ENCODE measurements at regions not wholly inside any gene's neighbourhood (a gene's known extent, or its start where the extent isn't known, plus 50 kb on each side); places are given as distances from the start of the nearest gene placed in this dataset.

- ChIA-PET POLR2A (no interaction called here), CTCF (no interaction called here)
- Mint-ChIP-seq H3K36me3 (ENCODE audit: low read depth) (no peaks in the 10 kb centered on the region), H3K4me3 (no peak overlapping the region), H3K27me3 (peaks cover 19% of the 10 kb centered on the region), H3K4me1 (no peaks in the 10 kb centered on the region), H3K9me3 (no peaks in the 10 kb centered on the region), H3K27ac (no peak overlapping the region)
- DNase-seq, result no peak
- TF ChIP-seq, protein P1, sequence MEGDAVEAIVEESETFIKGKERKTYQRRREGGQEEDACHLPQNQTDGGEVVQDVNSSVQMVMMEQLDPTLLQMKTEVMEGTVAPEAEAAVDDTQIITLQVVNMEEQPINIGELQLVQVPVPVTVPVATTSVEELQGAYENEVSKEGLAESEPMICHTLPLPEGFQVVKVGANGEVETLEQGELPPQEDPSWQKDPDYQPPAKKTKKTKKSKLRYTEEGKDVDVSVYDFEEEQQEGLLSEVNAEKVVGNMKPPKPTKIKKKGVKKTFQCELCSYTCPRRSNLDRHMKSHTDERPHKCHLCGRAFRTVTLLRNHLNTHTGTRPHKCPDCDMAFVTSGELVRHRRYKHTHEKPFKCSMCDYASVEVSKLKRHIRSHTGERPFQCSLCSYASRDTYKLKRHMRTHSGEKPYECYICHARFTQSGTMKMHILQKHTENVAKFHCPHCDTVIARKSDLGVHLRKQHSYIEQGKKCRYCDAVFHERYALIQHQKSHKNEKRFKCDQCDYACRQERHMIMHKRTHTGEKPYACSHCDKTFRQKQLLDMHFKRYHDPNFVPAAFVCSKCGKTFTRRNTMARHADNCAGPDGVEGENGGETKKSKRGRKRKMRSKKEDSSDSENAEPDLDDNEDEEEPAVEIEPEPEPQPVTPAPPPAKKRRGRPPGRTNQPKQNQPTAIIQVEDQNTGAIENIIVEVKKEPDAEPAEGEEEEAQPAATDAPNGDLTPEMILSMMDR (IDR thresholded peaks at IDR 0.05), result no peak
- ATAC-seq (ENCODE audit: low read depth), result no peak
- intact Hi-C loops (cut with micrococcal nuclease), result no loop called here
Measured at GRCh38 chr9:120338340-120338739, 241.6 kb downstream of the CDK5RAP2 start.

- ChIA-PET POLR2A (no interaction called here), CTCF (no interaction called here)
- H3K4me3 Mint-ChIP-seq, result no peak overlapping the region
- peaks cover 22% of the 10 kb centered on the region for H3K27me3 Mint-ChIP-seq
- TF ChIP-seq, protein P1 (IDR thresholded peaks at IDR 0.05), result no peak
- H3K27ac Mint-ChIP-seq, result no peak overlapping the region
- H3K36me3 Mint-ChIP-seq (ENCODE audit: low read depth), result no peaks in the 10 kb centered on the region
- H3K9me3 Mint-ChIP-seq, result no peaks in the 10 kb centered on the region
- intact Hi-C loops (cut with micrococcal nuclease), result no loop called here
- ATAC-seq (ENCODE audit: low read depth) (no peak), DNase-seq (no peak)
- H3K4me1 Mint-ChIP-seq, result no peaks in the 10 kb centered on the region
Measured at GRCh38 chr9:120337131-120337530, 242.8 kb downstream of the CDK5RAP2 start.

- ATAC-seq (ENCODE audit: low read depth) (no peak), DNase-seq (no peak)
- intact Hi-C loops (cut with micrococcal nuclease), result no loop called here
- Mint-ChIP-seq H3K27me3 (peaks cover 21% of the 10 kb centered on the region), H3K27ac (no peak overlapping the region), H3K9me3 (no peaks in the 10 kb centered on the region), H3K4me1 (no peaks in the 10 kb centered on the region), H3K4me3 (no peak overlapping the region), H3K36me3 (ENCODE audit: low read depth) (no peaks in the 10 kb centered on the region)
- POLR2A ChIA-PET, result no interaction called here
- TF ChIP-seq, protein P1 (IDR thresholded peaks at IDR 0.05), result no peak
- CTCF ChIA-PET, result no interaction called here
Measured at GRCh38 chr9:120336753-120337090, 243.2 kb downstream of the CDK5RAP2 start.

- DNase-seq, result no peak
- intact Hi-C loops (cut with micrococcal nuclease), result no loop called here
- TF ChIP-seq, protein P1 (IDR thresholded peaks at IDR 0.05), result no peak
- peaks cover 19% of the 10 kb centered on the region for H3K27me3 Mint-ChIP-seq
- H3K27ac Mint-ChIP-seq, result no peak overlapping the region
- H3K4me3 Mint-ChIP-seq, result no peak overlapping the region
- no peak for ATAC-seq (ENCODE audit: low read depth)
- no peaks in the 10 kb centered on the region for H3K4me1 Mint-ChIP-seq
- no peaks in the 10 kb centered on the region for H3K9me3 Mint-ChIP-seq
- ChIA-PET CTCF (no interaction called here), POLR2A (no interaction called here)
- H3K36me3 Mint-ChIP-seq (ENCODE audit: low read depth), result no peaks in the 10 kb centered on the region
Measured at GRCh38 chr9:120336021-120336752, 243.8 kb downstream of the CDK5RAP2 start.

GRCh38 chr9:120331913-120332312 lies 248.1 kb downstream of the CDK5RAP2 start:
- H3K36me3 Mint-ChIP-seq (ENCODE audit: low read depth), result no peaks in the 10 kb centered on the region
- no peak overlapping the region for H3K4me3 Mint-ChIP-seq
- H3K9me3 Mint-ChIP-seq, result no peaks in the 10 kb centered on the region
- TF ChIP-seq, protein P1 (IDR thresholded peaks at IDR 0.05), result no peak
- peaks cover 2% of the 10 kb centered on the region for H3K4me1 Mint-ChIP-seq
- intact Hi-C loops (cut with micrococcal nuclease), result no loop called here
- H3K27me3 Mint-ChIP-seq, result peaks cover 10% of the 10 kb centered on the region
- no peak for ATAC-seq (ENCODE audit: low read depth)
- DNase-seq, result no peak
- H3K27ac Mint-ChIP-seq, result no peak overlapping the region
- ChIA-PET POLR2A (no interaction called here), CTCF (no interaction called here)

Measured in activated B cell treated with CpG ODN at 0.5 μM for 24 hours (primary cell).